NOMO-1 treated with DMSO at 0.1 percent for 48 hours (cell line): ENCODE measurements at regions not wholly inside any gene's neighbourhood (a gene's known extent, or its start where the extent isn't known, plus 50 kb on each side); places are given as distances from the start of the nearest gene placed in this dataset.

Experiments
- DNase-seq: peaks from one replicate; lab custom pipeline; 2025; ENCODE audit not compliant: unreplicated experiment; lab: John Stamatoyannopoulos, UW

DNA sequence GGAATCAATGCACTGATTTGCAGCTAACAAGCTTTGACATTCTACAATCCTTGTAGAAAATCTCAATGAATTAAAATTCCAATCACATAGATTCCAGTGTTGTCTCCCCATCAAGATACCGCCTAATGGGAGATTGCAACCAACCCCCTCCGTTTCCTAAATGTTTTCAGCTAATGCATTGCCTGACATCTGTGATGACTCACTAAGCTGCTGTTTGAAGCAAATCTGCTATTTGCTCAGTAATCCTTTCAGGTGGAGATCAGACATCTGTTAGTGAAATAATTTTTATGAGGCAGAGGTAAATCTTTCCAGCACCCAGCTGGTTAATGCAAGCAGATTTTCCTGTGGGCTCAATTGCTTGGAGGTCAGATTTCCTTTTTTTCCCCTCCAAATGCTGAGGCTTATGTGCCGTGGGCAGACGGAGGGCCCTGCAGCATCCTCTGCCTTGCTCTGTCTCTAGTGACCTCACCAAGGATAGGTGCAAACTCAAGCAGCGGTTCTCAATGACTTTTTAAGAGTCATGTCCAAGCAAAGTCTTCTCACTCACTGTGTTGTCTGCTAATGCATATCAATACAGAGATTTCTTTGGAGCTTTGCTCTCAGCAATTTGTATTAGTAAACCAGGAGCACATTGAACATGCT is 91.1 kb upstream of the RAB3GAP2 start:
- no peak for DNase-seq

DNA sequence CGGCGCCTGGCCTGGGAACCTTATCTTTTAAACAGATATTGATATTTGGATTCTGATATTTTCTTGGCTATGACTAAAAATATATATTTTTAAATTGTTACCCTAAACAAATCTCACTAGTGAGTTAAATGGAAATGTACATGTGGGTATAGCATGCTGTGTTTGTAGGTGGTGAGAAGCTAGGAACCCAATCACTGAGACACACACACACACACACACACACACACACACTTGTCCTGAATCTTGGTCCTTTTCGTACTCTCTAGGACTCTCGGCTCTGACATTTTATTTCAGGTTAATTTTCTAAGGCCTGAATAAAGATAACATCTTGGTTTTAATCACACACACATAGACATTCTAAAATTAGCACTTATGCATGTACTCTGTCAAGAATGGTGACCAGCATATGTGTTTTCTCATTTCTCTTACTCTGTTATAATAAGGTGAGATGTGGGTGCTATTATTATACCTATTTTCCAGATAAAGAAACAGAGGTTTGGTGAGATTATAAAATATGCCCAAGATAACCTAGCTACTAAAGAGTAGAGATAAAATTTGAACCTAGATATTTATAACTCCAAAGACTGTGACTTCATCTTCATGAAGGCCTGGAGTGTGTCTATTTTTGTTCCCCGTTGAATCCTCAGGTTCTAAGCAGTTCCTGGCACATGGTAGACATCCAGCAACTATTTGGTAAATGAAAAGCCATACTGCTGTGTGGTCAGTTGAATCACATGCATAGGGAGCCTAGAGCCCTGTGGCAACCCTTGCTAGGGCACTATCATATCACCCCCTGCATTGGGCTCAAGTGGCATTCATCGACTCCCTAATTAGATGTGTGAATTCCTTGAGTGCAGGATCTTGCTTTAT is 85.0 kb upstream of the RAB3GAP2 start:
- no peak for DNase-seq

GRCh38 chr1:220353229-220354012 is 81.2 kb upstream of the RAB3GAP2 start:
- no peak for DNase-seq

DNA sequence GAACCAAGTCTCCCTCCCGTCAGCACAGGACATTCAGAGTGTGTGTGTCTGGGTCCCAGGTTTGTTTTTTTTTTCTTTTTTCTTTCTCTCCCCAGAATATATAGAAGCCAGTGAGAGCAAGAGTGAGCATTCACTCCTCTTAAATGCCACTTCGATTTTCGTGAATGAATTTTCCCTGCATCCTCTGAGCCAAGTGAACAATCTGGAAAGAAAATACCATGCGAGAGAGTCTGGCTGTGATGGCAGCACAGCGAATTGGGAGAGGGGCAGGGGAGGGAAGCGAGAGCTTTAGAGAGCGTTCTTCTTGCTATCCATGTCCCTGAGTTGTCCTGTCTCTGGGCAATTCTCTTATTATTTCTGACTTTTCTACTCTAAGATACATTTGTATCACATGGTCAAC is 76.0 kb upstream of the RAB3GAP2 start:
- no peak for DNase-seq

DNA sequence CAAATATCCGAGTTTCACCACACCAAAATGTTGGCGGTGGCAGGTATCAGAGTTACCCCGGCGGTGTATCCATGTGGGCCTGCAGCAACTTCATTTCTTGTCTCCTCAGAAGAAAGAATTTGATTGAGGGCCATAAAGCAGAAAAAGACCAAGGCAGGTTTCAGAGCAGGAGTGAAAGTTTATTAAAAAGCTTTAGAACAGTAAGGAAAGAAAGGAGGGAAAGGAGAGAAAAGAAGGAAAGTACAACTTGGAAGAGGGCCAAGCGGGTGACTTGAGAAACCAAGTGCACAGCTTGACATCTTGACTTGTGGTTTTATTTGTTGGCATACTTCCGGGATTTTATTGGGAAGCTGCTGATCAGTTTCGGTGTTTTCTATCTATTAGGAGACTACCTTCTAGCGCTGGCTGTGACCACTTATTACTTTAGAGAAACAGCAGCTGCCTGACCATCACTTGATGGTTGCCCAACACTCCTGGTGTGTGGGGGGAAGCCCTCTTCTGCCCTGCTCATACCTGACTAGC is 75.5 kb upstream of the RAB3GAP2 start:
- DNase-seq: no peak

- no peak for DNase-seq
Measured at GRCh38 chr1:220344745-220345144, 72.5 kb upstream of the RAB3GAP2 start.

- DNase-seq: no peak
Measured at GRCh38 chr1:220342853-220343252, 70.6 kb upstream of the RAB3GAP2 start.

GRCh38 chr1:220341126-220341525 is 68.9 kb upstream of the RAB3GAP2 start:
- DNase-seq: no peak

- no peak for DNase-seq
Measured at GRCh38 chr1:220339581-220339980, 67.3 kb upstream of the RAB3GAP2 start.

DNA sequence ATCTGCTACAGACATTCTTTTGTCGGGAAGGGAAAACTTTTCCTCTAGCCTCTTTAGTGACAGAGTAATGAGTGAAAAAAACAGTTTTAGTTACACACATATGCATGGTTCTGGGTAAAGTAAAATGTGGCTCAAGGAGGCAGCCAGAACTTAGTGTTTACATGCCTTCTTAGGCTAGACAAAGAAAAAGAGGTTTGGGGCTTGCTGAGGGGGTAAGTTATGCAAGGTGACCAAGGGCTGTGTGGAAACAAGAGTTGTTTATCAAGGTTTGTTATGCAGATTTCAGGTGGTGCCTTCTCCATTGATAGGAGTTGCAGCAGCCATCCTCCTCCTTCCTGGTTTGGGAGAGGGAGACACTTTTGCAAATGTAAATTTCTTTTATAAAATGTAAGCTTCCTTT is 66.5 kb upstream of the RAB3GAP2 start:
- no peak for DNase-seq

DNA sequence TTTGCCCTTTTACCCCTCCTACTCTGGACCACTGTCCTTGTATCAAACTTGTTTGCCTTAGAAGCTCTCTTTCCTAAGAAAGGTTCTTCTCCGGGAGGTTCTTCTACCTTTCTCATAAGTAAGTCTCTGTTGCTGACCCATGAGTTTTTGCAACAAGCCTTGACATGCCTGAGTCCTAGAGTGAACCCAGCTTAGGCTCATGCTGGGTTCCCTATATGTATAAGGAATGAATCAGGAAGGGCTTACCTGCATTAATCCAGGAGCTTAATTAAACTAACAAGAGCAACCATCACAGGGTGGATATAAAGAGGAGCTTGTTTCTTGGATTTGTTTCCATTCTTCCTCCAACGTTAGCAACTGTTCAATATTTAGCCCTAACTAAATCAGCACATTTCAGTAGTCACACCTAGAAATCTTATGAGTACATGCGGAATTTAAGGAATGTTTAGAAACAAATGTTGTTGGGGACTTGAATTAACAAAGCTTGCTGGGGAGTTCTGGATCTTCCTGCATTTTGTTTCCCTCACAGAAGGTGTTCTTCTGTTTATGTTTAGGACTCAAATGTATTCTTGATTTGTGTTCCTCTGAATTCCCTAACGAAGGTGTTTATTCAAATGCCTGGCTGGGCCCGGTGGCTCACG is 64.3 kb upstream of the RAB3GAP2 start:
- no peak for DNase-seq

- no peak for DNase-seq
Measured at GRCh38 chr1:220335668-220336067, 63.4 kb upstream of the RAB3GAP2 start.

DNA sequence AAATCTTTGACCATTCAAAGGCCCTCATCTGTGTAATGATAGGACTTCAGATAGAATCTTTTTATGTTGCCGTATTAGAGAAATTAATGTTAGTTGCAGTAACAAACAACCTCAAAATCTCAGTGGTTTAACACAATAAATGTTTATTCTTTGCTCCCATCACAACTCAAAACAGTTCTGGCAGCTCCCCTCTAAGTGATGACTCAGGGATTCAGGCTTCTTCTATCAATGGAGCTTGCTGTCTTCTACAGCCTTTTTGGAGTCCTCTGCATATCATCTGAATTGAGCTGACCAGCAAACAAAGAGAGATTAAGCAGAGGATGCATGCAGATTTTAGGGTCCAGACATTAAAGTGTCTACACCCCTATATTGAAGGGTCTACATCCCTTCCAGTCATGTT is 59.1 kb upstream of the RAB3GAP2 start:
- DNase-seq: no peak

- peak; percentile 68 for DNase-seq
Measured at GRCh38 chr1:220330265-220330664, 58.0 kb upstream of the RAB3GAP2 start.

DNA sequence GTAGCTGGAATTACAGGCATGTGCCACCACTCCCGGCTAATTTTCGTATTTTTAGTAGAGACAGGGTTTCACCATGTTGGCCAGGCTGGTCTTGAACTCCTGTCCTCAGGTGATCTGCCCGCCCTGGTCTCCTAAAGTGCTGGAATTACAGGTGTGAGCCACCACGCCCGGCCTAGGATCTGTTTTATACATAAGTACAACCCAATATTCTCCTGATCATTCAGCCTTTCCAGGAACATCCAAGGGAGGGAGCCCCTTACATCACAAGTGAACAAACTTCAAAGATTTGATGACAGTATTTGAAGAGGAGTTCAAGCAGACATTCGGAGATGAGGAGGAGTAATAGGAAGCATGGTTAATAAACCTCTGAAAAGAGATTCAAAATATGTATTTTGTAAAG is 54.9 kb upstream of the RAB3GAP2 start:
- no peak for DNase-seq

- DNase-seq: no peak
Measured at GRCh38 chr1:220326578-220326977, 54.3 kb upstream of the RAB3GAP2 start.

GRCh38 chr1:220325306-220325995 is 53.2 kb upstream of the RAB3GAP2 start:
- DNase-seq: no peak

- DNase-seq: no peak
Measured at GRCh38 chr1:220323717-220324116, 51.5 kb upstream of the RAB3GAP2 start.

- no peak for DNase-seq
Measured at GRCh38 chr1:220322570-220322969, 50.3 kb upstream of the RAB3GAP2 start.
